ENCODE measurements at regions not wholly inside any gene's neighbourhood (a gene's known extent, or its start where the extent isn't known, plus 50 kb on each side); places are given as distances from the start of the nearest gene placed in this dataset.

DNA sequence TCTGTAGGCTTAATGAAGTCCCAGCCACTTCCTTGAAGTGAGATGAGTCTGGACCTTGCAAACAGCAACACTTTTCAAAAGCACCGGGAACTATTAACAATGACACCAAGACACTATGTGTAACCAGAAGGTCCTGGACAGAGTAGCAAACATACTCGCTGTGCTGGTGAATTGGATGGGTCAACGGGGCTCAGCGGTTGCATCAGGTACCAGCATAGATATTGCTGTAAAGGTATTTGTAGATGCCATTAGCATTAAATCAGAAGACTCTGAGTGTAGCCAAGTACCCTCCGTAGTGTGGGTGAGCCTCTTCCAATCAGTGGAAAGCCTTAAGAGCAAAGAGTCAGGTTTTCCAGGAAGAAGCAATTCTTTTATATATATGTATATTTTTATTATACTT is 140.5 kb downstream of the IRX2 start:
- TF ChIP-seq POLR2A (IDR thresholded peaks at IDR 0.05): no peak
- TF ChIP-seq, protein P1, sequence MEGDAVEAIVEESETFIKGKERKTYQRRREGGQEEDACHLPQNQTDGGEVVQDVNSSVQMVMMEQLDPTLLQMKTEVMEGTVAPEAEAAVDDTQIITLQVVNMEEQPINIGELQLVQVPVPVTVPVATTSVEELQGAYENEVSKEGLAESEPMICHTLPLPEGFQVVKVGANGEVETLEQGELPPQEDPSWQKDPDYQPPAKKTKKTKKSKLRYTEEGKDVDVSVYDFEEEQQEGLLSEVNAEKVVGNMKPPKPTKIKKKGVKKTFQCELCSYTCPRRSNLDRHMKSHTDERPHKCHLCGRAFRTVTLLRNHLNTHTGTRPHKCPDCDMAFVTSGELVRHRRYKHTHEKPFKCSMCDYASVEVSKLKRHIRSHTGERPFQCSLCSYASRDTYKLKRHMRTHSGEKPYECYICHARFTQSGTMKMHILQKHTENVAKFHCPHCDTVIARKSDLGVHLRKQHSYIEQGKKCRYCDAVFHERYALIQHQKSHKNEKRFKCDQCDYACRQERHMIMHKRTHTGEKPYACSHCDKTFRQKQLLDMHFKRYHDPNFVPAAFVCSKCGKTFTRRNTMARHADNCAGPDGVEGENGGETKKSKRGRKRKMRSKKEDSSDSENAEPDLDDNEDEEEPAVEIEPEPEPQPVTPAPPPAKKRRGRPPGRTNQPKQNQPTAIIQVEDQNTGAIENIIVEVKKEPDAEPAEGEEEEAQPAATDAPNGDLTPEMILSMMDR (IDR thresholded peaks at IDR 0.05 in 4 of 5, conservative IDR thresholded peaks at IDR 0.05 in 1 of 5): no peak
- H3K27me3 ChIP-seq: no peaks in the 10 kb centered on the region
- no peaks in the 10 kb centered on the region for H3K36me3 ChIP-seq
- no peaks in the 10 kb centered on the region for H3K4me1 ChIP-seq
- in situ Hi-C loops (cut with MboI; ENCODE audit: low sequenced_read_pairs in 4 of 4): no loop called here
- no peaks in the 10 kb centered on the region for H3K9me3 ChIP-seq
- DNase-seq (no peak), ATAC-seq (no peak)
- H3K27ac ChIP-seq: no peak overlapping the region
- intact Hi-C loops (cut with DNase I; ENCODE audit: low total_unique reads): no loop called here
- no peak overlapping the region for H3K4me3 ChIP-seq

DNA sequence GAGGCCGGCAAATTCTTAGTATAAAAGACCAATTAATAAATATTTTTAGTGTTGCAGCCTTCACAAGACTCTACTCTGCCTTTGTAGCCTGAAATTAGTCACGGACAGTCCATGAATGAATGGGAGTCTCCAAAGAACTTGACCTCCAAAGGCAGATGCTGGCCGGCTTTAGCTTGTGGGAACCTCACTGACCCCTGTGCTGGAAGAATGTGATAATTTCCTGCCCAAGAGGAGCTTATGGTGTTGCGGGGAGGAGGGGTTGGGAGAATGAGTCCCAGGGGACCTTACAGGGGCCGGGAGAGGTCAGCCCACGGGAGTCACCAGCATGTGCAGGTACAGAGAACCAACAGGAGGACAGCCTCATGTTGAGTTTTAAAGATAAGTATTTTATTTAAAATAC is 143.1 kb downstream of the IRX2 start:
- Histone ChIP-seq H3K4me3 (no peak overlapping the region), H3K36me3 (no peaks in the 10 kb centered on the region), H3K27ac (no peak overlapping the region), H3K4me1 (no peaks in the 10 kb centered on the region), H3K27me3 (no peaks in the 10 kb centered on the region), H3K9me3 (no peaks in the 10 kb centered on the region)
- in situ Hi-C loops (cut with MboI; ENCODE audit: low sequenced_read_pairs in 4 of 4): no loop called here
- intact Hi-C loops (cut with DNase I; ENCODE audit: low total_unique reads): no loop called here
- DNase-seq (no peak), ATAC-seq (no peak)
- TF ChIP-seq POLR2A (IDR thresholded peaks at IDR 0.05): no peak
- TF ChIP-seq, protein P1 (IDR thresholded peaks at IDR 0.05 in 4 of 5, conservative IDR thresholded peaks at IDR 0.05 in 1 of 5): no peak

DNA sequence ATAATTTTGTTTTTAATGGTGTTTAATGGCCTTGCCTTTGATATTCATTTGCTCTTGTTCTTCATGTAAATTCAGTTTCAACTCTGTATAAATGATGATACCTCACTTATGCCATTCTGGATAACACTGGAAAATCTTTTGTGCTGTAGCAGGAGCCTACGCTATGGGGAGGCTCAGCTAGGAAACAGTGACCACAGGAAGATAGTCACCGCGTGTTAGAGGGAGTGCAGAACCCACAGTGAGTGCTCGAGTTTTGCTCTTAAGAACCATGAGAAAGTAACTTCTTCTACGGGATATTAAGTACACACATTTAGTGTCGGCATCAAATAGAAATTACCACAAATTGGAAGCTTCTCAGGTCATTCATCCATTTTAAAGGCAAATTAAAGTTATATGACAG is 143.9 kb downstream of the IRX2 start:
- H3K4me1 ChIP-seq: no peaks in the 10 kb centered on the region
- H3K9me3 ChIP-seq: no peaks in the 10 kb centered on the region
- no peaks in the 10 kb centered on the region for H3K27me3 ChIP-seq
- no peak overlapping the region for H3K27ac ChIP-seq
- ATAC-seq (no peak), DNase-seq (no peak)
- TF ChIP-seq, protein P1 (IDR thresholded peaks at IDR 0.05 in 4 of 5, conservative IDR thresholded peaks at IDR 0.05 in 1 of 5): no peak
- TF ChIP-seq POLR2A (IDR thresholded peaks at IDR 0.05): no peak
- intact Hi-C loops (cut with DNase I; ENCODE audit: low total_unique reads): no loop called here
- H3K4me3 ChIP-seq: no peak overlapping the region
- in situ Hi-C loops (cut with MboI; ENCODE audit: low sequenced_read_pairs in 4 of 4): no loop called here
- H3K36me3 ChIP-seq: no peaks in the 10 kb centered on the region

DNA sequence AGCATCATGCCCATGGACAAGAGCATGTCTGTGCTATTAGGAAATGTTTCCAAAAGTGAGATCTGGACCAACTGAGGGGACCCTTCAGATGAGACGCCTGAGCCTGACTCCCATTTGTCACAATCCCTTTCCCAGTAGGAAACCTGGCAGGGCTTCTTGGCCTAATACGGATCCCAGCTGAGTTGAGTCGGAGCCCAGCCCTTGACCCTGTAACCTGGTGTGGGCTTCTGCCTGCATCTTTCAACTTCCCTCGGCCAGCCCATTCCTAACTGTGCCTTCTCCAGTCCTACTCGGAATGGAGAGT is 148.3 kb downstream of the IRX2 start:
- in situ Hi-C loops (cut with MboI; ENCODE audit: low sequenced_read_pairs in 4 of 4) (no loop called here), intact Hi-C loops (cut with DNase I; ENCODE audit: low total_unique reads) (no loop called here)
- no peak for DNase-seq
- Histone ChIP-seq H3K9me3 (no peaks in the 10 kb centered on the region), H3K4me1 (no peaks in the 10 kb centered on the region), H3K27ac (no peak overlapping the region), H3K27me3 (no peaks in the 10 kb centered on the region), H3K4me3 (no peak overlapping the region), H3K36me3 (no peaks in the 10 kb centered on the region)
- no peak for TF ChIP-seq POLR2A (IDR thresholded peaks at IDR 0.05)
- TF ChIP-seq, protein P1 (IDR thresholded peaks at IDR 0.05 in 4 of 5, conservative IDR thresholded peaks at IDR 0.05 in 1 of 5): no peak
- no peak for ATAC-seq

DNA sequence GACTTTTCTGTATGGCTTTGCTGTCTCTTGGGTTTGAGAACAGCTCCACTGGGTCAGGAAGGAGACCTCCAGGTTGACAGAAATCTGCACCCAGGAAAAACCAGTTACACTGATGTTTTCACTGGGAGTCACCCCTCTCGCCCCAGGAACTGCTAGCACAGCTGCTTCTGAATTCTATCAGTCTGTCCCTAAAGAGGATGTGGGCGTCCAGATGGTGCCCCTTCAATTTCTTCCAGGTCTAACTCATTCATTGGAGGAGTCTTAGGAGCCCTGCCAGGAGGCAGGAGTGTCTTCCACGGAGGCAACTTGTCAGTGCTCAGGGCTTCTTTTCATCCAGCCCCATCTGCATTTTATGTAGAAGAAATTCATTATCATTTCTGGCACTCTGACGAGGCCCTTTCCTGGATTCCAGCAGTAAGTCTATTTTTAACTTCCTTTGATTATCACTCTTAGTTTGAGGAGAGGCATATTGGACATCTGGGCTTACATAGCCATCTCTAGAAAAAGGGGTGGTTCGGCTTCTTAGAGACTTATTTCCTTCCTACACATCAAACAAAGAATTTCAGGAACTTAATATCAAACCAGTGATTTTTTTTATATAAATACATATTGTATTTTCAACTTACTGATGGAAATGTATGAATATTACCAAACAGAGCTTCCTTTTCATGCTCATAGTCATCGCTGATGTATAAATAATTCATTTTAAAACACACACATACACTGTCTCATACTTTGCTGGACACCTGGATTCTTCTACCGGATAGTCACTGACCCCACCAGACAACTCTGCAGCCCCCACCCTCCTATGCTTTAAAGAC is 148.8 kb downstream of the IRX2 start:
- in situ Hi-C loops (cut with MboI; ENCODE audit: low sequenced_read_pairs in 4 of 4) (no loop called here), intact Hi-C loops (cut with DNase I; ENCODE audit: low total_unique reads) (no loop called here)
- ATAC-seq (no peak), DNase-seq (no peak)
- Histone ChIP-seq H3K9me3 (no peaks in the 10 kb centered on the region), H3K27me3 (no peaks in the 10 kb centered on the region), H3K4me3 (no peak overlapping the region), H3K4me1 (no peaks in the 10 kb centered on the region), H3K27ac (no peak overlapping the region), H3K36me3 (no peaks in the 10 kb centered on the region)
- TF ChIP-seq POLR2A (IDR thresholded peaks at IDR 0.05): no peak
- TF ChIP-seq, protein P1 (IDR thresholded peaks at IDR 0.05 in 4 of 5, conservative IDR thresholded peaks at IDR 0.05 in 1 of 5): no peak
